ENCODE measurements at regions not wholly inside any gene's neighbourhood (a gene's known extent, or its start where the extent isn't known, plus 50 kb on each side); places are given as distances from the start of the nearest gene placed in this dataset.
"Not testable (repeated sequence)": the region's sequence is repeated elsewhere in the genome, so short reads cannot be mapped to it uniquely, and the experiment has no call there.

DNA sequence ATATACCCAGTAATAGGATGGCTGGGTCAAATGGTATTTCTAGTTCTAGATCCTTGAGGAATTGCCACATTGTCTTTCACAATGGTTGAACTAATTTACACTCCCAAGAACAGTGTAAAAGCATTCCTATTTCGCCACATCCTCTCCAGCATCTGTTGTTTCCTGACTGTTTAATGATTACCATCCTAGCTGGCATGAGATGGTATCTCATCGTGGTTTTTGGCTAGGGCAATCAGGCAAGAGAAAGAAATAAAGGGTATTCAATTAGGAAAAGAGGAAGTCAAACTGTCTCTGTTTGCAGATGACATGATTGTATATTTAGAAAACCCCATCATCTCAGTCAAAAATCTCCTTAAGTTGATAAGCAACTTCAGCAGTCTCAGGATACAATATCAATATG, 364.5 kb upstream of the DPYD start:
- TF ChIP-seq, protein P1, sequence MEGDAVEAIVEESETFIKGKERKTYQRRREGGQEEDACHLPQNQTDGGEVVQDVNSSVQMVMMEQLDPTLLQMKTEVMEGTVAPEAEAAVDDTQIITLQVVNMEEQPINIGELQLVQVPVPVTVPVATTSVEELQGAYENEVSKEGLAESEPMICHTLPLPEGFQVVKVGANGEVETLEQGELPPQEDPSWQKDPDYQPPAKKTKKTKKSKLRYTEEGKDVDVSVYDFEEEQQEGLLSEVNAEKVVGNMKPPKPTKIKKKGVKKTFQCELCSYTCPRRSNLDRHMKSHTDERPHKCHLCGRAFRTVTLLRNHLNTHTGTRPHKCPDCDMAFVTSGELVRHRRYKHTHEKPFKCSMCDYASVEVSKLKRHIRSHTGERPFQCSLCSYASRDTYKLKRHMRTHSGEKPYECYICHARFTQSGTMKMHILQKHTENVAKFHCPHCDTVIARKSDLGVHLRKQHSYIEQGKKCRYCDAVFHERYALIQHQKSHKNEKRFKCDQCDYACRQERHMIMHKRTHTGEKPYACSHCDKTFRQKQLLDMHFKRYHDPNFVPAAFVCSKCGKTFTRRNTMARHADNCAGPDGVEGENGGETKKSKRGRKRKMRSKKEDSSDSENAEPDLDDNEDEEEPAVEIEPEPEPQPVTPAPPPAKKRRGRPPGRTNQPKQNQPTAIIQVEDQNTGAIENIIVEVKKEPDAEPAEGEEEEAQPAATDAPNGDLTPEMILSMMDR (IDR thresholded peaks at IDR 0.05): not testable (repeated sequence)
- not testable (repeated sequence) for TF ChIP-seq RFX5 (IDR thresholded peaks at IDR 0.05; ENCODE audit: low read length); GABPA (IDR thresholded peaks at IDR 0.05; ENCODE audit: low read depth)
